GM12878 (cell line): ENCODE measurements at regions not wholly inside any gene's neighbourhood (a gene's known extent, or its start where the extent isn't known, plus 50 kb on each side); places are given as distances from the start of the nearest gene placed in this dataset.

Experiments used
- BMI1 ChIP-seq: fragments of 450-650 bp; IDR thresholded peaks from 2 replicates; pipeline ENCODE4 v1.6.1; 2016; ENCODE audit warnings: mild to moderate bottlenecking, moderate library complexity, borderline replicate concordance
- CREM ChIP-seq: IDR thresholded peaks from 2 replicates; pipeline ENCODE4 v1.6.1; 2014; ENCODE audit warnings: antibody characterized with exemption, low read depth
- FOS ChIP-seq: IDR thresholded peaks from 3 replicates; pipeline ENCODE4 v1.6.1; 2011; ENCODE audit warnings: borderline replicate concordance; ENCODE audit not compliant: insufficient read length; ENCODE audit errors: extremely low read depth
- GABPA ChIP-seq: IDR thresholded peaks from 2 replicates; pipeline ENCODE4 v1.6.1; 2014; ENCODE audit warnings: antibody characterized with exemption, low read depth, mild to moderate bottlenecking, inconsistent platforms
- KDM1A ChIP-seq: fragments of 200-600 bp; sonication (generic); IDR thresholded peaks from 2 replicates; pipeline ENCODE4 v1.6.1; 2016; ENCODE audit warnings: borderline replicate concordance
- NBN ChIP-seq: fragments of 450-650 bp; IDR thresholded peaks from 2 replicates; pipeline ENCODE4 v1.6.1; 2016
- POLR2A ChIP-seq: IDR thresholded peaks from 2 replicates; pipeline ENCODE4 v1.6.1; 2011; ENCODE audit warnings: low read depth, mild to moderate bottlenecking, low read length
- SMC3 ChIP-seq: IDR thresholded peaks from 2 replicates; pipeline ENCODE4 v1.6.1; 2011; ENCODE audit warnings: low read length, improper control_type of control experiment, borderline replicate concordance
- ZNF274 ChIP-seq: IDR thresholded peaks from one replicate; pipeline ENCODE4 v1.8.0; 2011; ENCODE audit not compliant: insufficient read length, insufficient read depth
- TF ChIP-seq, protein P1 (sequence below), 3 experiments: IDR thresholded peaks in 2 of 3; conservative IDR thresholded peaks in 1 of 3; 2 replicates each; pipeline ENCODE4 v1.5.1; 2011; ENCODE audit warnings: low read depth in 3 of 3, low read length in 3 of 3, mild to moderate bottlenecking in 3 of 3, control low read depth in 2 of 3, moderate library complexity in 2 of 3, inconsistent platforms in 1 of 3, mixed read lengths in 1 of 3; ENCODE audit not compliant: control insufficient read depth in 2 of 3, insufficient read depth in 1 of 3; ENCODE audit errors: extremely low read depth in 1 of 3
- TF ChIP-seq, protein P2 (sequence below): fragments of 450-650 bp; IDR thresholded peaks from 2 replicates; pipeline ENCODE4 v1.6.1; 2017; ENCODE audit warnings: mild to moderate bottlenecking, moderate library complexity
- TF ChIP-seq, protein P3 (sequence below): IDR thresholded peaks from 2 replicates; pipeline ENCODE4 v1.6.1; 2012; ENCODE audit warnings: low read length, inconsistent platforms
- TF ChIP-seq, protein P4 (sequence below): fragments of 450-650 bp; formaldehyde crosslinking; IDR thresholded peaks from 2 replicates; pipeline ENCODE4 v1.4.0; 2022; ENCODE audit warnings: mild to moderate bottlenecking, moderate library complexity

DNA sequence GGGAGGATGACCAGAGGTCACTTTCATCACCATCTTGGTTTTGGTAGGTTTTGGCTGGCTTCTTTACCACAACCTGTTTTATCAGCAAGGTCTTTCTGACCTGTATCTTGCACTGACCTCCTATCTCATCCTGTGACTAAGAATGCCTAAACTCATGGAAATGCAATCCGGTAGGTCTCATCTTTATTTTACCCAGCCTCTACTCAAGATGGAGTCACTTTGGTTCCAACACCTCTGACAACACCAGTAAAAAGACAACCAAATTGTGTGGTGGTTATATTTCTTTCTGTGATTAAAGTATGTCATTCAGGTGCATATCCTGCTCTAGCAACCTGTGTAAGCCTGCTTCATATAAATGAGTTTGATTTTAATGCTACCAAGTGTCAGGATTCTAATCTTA lies 636.7 kb downstream of the PCDH7 start:
- TF ChIP-seq, protein P1, sequence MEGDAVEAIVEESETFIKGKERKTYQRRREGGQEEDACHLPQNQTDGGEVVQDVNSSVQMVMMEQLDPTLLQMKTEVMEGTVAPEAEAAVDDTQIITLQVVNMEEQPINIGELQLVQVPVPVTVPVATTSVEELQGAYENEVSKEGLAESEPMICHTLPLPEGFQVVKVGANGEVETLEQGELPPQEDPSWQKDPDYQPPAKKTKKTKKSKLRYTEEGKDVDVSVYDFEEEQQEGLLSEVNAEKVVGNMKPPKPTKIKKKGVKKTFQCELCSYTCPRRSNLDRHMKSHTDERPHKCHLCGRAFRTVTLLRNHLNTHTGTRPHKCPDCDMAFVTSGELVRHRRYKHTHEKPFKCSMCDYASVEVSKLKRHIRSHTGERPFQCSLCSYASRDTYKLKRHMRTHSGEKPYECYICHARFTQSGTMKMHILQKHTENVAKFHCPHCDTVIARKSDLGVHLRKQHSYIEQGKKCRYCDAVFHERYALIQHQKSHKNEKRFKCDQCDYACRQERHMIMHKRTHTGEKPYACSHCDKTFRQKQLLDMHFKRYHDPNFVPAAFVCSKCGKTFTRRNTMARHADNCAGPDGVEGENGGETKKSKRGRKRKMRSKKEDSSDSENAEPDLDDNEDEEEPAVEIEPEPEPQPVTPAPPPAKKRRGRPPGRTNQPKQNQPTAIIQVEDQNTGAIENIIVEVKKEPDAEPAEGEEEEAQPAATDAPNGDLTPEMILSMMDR (IDR thresholded peaks at IDR 0.05 in 2 of 3, conservative IDR thresholded peaks at IDR 0.05 in 1 of 3; ENCODE audit: control insufficient read depth in 2 of 3, extremely low read depth in 1 of 3, insufficient read depth in 1 of 3, low read depth in 3 of 3, low read length in 3 of 3), result no peak
- no peak for TF ChIP-seq FOS
- TF ChIP-seq KDM1A, result no peak
- TF ChIP-seq BMI1, result no peak
- no peak for TF ChIP-seq POLR2A
- TF ChIP-seq, protein P2, sequence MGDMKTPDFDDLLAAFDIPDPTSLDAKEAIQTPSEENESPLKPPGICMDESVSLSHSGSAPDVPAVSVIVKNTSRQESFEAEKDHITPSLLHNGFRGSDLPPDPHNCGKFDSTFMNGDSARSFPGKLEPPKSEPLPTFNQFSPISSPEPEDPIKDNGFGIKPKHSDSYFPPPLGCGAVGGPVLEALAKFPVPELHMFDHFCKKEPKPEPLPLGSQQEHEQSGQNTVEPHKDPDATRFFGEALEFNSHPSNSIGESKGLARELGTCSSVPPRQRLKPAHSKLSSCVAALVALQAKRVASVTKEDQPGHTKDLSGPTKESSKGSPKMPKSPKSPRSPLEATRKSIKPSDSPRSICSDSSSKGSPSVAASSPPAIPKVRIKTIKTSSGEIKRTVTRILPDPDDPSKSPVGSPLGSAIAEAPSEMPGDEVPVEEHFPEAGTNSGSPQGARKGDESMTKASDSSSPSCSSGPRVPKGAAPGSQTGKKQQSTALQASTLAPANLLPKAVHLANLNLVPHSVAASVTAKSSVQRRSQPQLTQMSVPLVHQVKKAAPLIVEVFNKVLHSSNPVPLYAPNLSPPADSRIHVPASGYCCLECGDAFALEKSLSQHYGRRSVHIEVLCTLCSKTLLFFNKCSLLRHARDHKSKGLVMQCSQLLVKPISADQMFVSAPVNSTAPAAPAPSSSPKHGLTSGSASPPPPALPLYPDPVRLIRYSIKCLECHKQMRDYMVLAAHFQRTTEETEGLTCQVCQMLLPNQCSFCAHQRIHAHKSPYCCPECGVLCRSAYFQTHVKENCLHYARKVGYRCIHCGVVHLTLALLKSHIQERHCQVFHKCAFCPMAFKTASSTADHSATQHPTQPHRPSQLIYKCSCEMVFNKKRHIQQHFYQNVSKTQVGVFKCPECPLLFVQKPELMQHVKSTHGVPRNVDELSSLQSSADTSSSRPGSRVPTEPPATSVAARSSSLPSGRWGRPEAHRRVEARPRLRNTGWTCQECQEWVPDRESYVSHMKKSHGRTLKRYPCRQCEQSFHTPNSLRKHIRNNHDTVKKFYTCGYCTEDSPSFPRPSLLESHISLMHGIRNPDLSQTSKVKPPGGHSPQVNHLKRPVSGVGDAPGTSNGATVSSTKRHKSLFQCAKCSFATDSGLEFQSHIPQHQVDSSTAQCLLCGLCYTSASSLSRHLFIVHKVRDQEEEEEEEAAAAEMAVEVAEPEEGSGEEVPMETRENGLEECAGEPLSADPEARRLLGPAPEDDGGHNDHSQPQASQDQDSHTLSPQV, result no peak
- TF ChIP-seq, protein P3, sequence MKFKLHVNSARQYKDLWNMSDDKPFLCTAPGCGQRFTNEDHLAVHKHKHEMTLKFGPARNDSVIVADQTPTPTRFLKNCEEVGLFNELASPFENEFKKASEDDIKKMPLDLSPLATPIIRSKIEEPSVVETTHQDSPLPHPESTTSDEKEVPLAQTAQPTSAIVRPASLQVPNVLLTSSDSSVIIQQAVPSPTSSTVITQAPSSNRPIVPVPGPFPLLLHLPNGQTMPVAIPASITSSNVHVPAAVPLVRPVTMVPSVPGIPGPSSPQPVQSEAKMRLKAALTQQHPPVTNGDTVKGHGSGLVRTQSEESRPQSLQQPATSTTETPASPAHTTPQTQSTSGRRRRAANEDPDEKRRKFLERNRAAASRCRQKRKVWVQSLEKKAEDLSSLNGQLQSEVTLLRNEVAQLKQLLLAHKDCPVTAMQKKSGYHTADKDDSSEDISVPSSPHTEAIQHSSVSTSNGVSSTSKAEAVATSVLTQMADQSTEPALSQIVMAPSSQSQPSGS, result no peak
- no peak for TF ChIP-seq ZNF274
- TF ChIP-seq NBN, result no peak
- no peak for TF ChIP-seq GABPA
- no peak for TF ChIP-seq SMC3
- TF ChIP-seq, protein P4, sequence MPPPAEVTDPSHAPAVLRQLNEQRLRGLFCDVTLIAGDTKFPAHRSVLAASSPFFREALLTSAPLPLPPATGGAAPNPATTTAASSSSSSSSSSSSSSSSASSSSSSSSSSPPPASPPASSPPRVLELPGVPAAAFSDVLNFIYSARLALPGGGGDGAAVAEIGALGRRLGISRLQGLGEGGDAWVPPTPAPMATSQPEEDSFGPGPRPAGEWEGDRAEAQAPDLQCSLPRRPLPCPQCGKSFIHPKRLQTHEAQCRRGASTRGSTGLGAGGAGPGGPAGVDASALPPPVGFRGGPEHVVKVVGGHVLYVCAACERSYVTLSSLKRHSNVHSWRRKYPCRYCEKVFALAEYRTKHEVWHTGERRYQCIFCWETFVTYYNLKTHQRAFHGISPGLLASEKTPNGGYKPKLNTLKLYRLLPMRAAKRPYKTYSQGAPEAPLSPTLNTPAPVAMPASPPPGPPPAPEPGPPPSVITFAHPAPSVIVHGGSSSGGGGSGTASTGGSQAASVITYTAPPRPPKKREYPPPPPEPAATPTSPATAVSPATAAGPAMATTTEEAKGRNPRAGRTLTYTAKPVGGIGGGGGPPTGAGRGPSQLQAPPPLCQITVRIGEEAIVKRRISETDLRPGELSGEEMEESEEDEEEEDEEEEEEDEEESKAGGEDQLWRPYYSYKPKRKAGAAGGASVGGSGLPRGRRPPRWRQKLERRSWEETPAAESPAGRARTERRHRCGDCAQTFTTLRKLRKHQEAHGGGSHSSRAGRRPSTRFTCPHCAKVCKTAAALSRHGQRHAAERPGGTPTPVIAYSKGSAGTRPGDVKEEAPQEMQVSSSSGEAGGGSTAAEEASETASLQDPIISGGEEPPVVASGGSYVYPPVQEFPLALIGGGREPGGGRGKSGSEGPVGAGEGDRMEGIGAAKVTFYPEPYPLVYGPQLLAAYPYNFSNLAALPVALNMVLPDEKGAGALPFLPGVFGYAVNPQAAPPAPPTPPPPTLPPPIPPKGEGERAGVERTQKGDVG (CRISPR knock-in tag), result no peak
- no peak for TF ChIP-seq CREM
